HFF-Myc (cell line): ENCODE measurements at regions not wholly inside any gene's neighbourhood (a gene's known extent, or its start where the extent isn't known, plus 50 kb on each side); places are given as distances from the start of the nearest gene placed in this dataset.
"Not testable (repeated sequence)": the region's sequence is repeated elsewhere in the genome, so short reads cannot be mapped to it uniquely, and the experiment has no call there.

Experiments used
- DNase-seq: peaks from one replicate; pipeline ENCODE4 v3.0.0-alpha.2; 2011; ENCODE audit warnings: low read depth; ENCODE audit errors: extremely low read depth
- H3K4me3 ChIP-seq: replicated peaks from 2 replicates; pipeline ENCODE4 v1.5.1; 2011; ENCODE audit warnings: low read depth, mild to moderate bottlenecking, control low read depth, low read length
- CTCF ChIP-seq: IDR thresholded peaks from 2 replicates; pipeline ENCODE4 v1.5.1; 2012; ENCODE audit warnings: mild to moderate bottlenecking, low read depth, low read length, control low read depth; ENCODE audit errors: missing control alignments

GRCh38 chr3:198113206-198114053, 153.4 kb downstream of the LMLN start:
- H3K4me3 ChIP-seq = no peak overlapping the region
- DNase-seq = no peak
- no peak for TF ChIP-seq CTCF

GRCh38 chr3:198114516-198114915, 154.5 kb downstream of the LMLN start:
- H3K4me3 ChIP-seq, DNase-seq: not testable (repeated sequence)

GRCh38 chr3:198122184-198122583, 162.2 kb downstream of the LMLN start:
- not testable (repeated sequence) for DNase-seq

GRCh38 chr3:198137038-198137835, 177.2 kb downstream of the LMLN start:
- not testable (repeated sequence) for DNase-seq, H3K4me3 ChIP-seq

More at GRCh38 chr3:198122184-198122583, 162.2 kb downstream of the LMLN start:
- not testable (repeated sequence) for H3K4me3 ChIP-seq

- DNase-seq, H3K4me3 ChIP-seq: not testable (repeated sequence)
Observed at GRCh38 chr3:198138205-198138604, 178.2 kb downstream of the LMLN start.

GRCh38 chr3:198139037-198139436, 179.0 kb downstream of the LMLN start:
- not testable (repeated sequence) for DNase-seq, H3K4me3 ChIP-seq

GRCh38 chr3:198139513-198140167, 179.6 kb downstream of the LMLN start:
- DNase-seq, H3K4me3 ChIP-seq: not testable (repeated sequence)

- DNase-seq, H3K4me3 ChIP-seq: not testable (repeated sequence)
Observed at GRCh38 chr3:198143300-198144137, 183.5 kb downstream of the LMLN start.

GRCh38 chr3:198145231-198145784, 185.3 kb downstream of the LMLN start:
- peak; percentile 17 for DNase-seq
- H3K4me3 ChIP-seq = not testable (repeated sequence)

- not testable (repeated sequence) for H3K4me3 ChIP-seq
- DNase-seq = peak; percentile 14
Observed at GRCh38 chr3:198146070-198146469, 186.1 kb downstream of the LMLN start.

GRCh38 chr3:198146559-198147164, 186.6 kb downstream of the LMLN start:
- H3K4me3 ChIP-seq, DNase-seq: not testable (repeated sequence)

- not testable (repeated sequence) for H3K4me3 ChIP-seq, DNase-seq
Observed at GRCh38 chr3:198147213-198147612, 187.2 kb downstream of the LMLN start.
